Vagina (tissue), 2 donors: ENCODE measurements at regions not wholly inside any gene's neighbourhood (a gene's known extent, or its start where the extent isn't known, plus 50 kb on each side); places are given as distances from the start of the nearest gene placed in this dataset.

Experiments
- DNase-seq, 2 donors: peaks; one replicate each; pipeline ENCODE4 v3.0.0-alpha.2; 2017; ENCODE audit errors: extremely low spot score in 2 of 2
- H3K27ac ChIP-seq: fragments of 200-600 bp; sonication (generic); one replicate; pipeline ENCODE4 v1.5.1; 2019
- H3K27me3 ChIP-seq: fragments of 200-600 bp; sonication (generic); one replicate; pipeline ENCODE4 v1.5.1; 2019
- H3K36me3 ChIP-seq, 2 donors: fragments of 200-600 bp; sonication (generic); one replicate each; pipeline ENCODE4 v1.5.1; 2017 to 2019
- H3K4me1 ChIP-seq: fragments of 200-600 bp; sonication (generic); one replicate; pipeline ENCODE4 v1.5.1; 2019
- H3K4me3 ChIP-seq, 2 donors: fragments of 200-600 bp; sonication (generic); 1 replicate in 1 of 2; 2 replicates in 1 of 2; pipeline ENCODE4 v1.5.1; 2016 to 2019
- H3K9me3 ChIP-seq: fragments of 200-600 bp; sonication (generic); one replicate; pipeline ENCODE4 v1.5.1; 2019
- CTCF ChIP-seq, 3 experiments: fragments of 450-650 bp in 2 of 3; fragments of 200-600 bp in 1 of 3; sonication (generic) in 1 of 3; IDR thresholded peaks; one replicate each; pipeline ENCODE4 v1.5.1; 2017 to 2019; ENCODE audit warnings: antibody characterized with exemption in 3 of 3, mild to moderate bottlenecking in 2 of 3, moderate library complexity in 2 of 3
- POLR2A ChIP-seq, 2 donors: fragments of 450-650 bp; IDR thresholded peaks; one replicate each; pipeline ENCODE4 v1.6.1; 2017; ENCODE audit warnings: antibody characterized with exemption in 2 of 2, mild to moderate bottlenecking in 2 of 2, moderate library complexity in 2 of 2
- POLR2AphosphoS5 ChIP-seq, 2 donors: sonication (generic); formaldehyde crosslinking; IDR thresholded peaks; one replicate each; pipeline ENCODE4 v1.9.0; 2017; ENCODE audit warnings: antibody characterized with exemption in 2 of 2, mild to moderate bottlenecking in 2 of 2, low read depth in 1 of 2; ENCODE audit not compliant: insufficient read depth in 1 of 2
- intact Hi-C: fragments of 100-400 bp; cut with DNase I; formaldehyde crosslinking; loops from one replicate; pipeline ENCODE4 v1.15.1; 2023

- no peaks in the 10 kb centered on the region for H3K9me3 ChIP-seq
- no peaks in the 10 kb centered on the region for H3K36me3 ChIP-seq
- intact Hi-C loops: no loop called here
- no peaks in the 10 kb centered on the region for H3K27me3 ChIP-seq
- no peak for DNase-seq
- H3K27ac ChIP-seq: no peak overlapping the region
- TF ChIP-seq POLR2A (IDR thresholded peaks at IDR 0.05): no peak
- no peak for TF ChIP-seq CTCF (IDR thresholded peaks at IDR 0.05)
- no peak for TF ChIP-seq POLR2AphosphoS5 (IDR thresholded peaks at IDR 0.05; ENCODE audit: insufficient read depth in 1 of 2, low read depth in 1 of 2)
- no peaks in the 10 kb centered on the region for H3K4me1 ChIP-seq
- H3K4me3 ChIP-seq: no peak overlapping the region
Measured at GRCh38 chr13:111525320-111526118, 205.1 kb downstream of the TEX29 start.

GRCh38 chr13:111526922-111527321 lies 206.5 kb downstream of the TEX29 start:
- H3K36me3 ChIP-seq: no peaks in the 10 kb centered on the region
- H3K9me3 ChIP-seq: no peaks in the 10 kb centered on the region
- TF ChIP-seq CTCF (IDR thresholded peaks at IDR 0.05) (no peak), POLR2AphosphoS5 (IDR thresholded peaks at IDR 0.05; ENCODE audit: insufficient read depth in 1 of 2, low read depth in 1 of 2) (no peak), POLR2A (IDR thresholded peaks at IDR 0.05) (no peak)
- intact Hi-C loops: no loop called here
- H3K27me3 ChIP-seq: no peaks in the 10 kb centered on the region
- H3K27ac ChIP-seq: no peak overlapping the region
- no peak overlapping the region for H3K4me3 ChIP-seq
- no peak for DNase-seq
- no peaks in the 10 kb centered on the region for H3K4me1 ChIP-seq

- H3K27ac ChIP-seq: no peak overlapping the region
- no peaks in the 10 kb centered on the region for H3K4me1 ChIP-seq
- no peaks in the 10 kb centered on the region for H3K36me3 ChIP-seq
- intact Hi-C loops: no loop called here
- H3K9me3 ChIP-seq: no peaks in the 10 kb centered on the region
- TF ChIP-seq POLR2A (IDR thresholded peaks at IDR 0.05) (no peak), CTCF (IDR thresholded peaks at IDR 0.05) (no peak), POLR2AphosphoS5 (IDR thresholded peaks at IDR 0.05; ENCODE audit: insufficient read depth in 1 of 2, low read depth in 1 of 2) (no peak)
- no peak for DNase-seq
- H3K4me3 ChIP-seq: no peak overlapping the region
- no peaks in the 10 kb centered on the region for H3K27me3 ChIP-seq
Measured at GRCh38 chr13:111527614-111528229, 207.3 kb downstream of the TEX29 start.

- Histone ChIP-seq H3K36me3 (no peaks in the 10 kb centered on the region), H3K4me1 (no peaks in the 10 kb centered on the region), H3K9me3 (no peaks in the 10 kb centered on the region), H3K27ac (no peak overlapping the region), H3K27me3 (no peaks in the 10 kb centered on the region), H3K4me3 (no peak overlapping the region)
- intact Hi-C loops: no loop called here
- TF ChIP-seq POLR2A (IDR thresholded peaks at IDR 0.05) (no peak), CTCF (IDR thresholded peaks at IDR 0.05) (no peak), POLR2AphosphoS5 (IDR thresholded peaks at IDR 0.05; ENCODE audit: insufficient read depth in 1 of 2, low read depth in 1 of 2) (no peak)
- DNase-seq: no peak
Measured at GRCh38 chr13:111528513-111528912, 208.1 kb downstream of the TEX29 start.
